GM12872 (cell line): ENCODE measurements at regions not wholly inside any gene's neighbourhood (a gene's known extent, or its start where the extent isn't known, plus 50 kb on each side); places are given as distances from the start of the nearest gene placed in this dataset.

Experiments
- TF ChIP-seq, protein P1 (sequence below): IDR thresholded peaks from 3 replicates; pipeline ENCODE4 v1.5.1; 2011; ENCODE audit warnings: low read depth, mild to moderate bottlenecking, low read length, moderate library complexity; ENCODE audit not compliant: insufficient read depth

DNA sequence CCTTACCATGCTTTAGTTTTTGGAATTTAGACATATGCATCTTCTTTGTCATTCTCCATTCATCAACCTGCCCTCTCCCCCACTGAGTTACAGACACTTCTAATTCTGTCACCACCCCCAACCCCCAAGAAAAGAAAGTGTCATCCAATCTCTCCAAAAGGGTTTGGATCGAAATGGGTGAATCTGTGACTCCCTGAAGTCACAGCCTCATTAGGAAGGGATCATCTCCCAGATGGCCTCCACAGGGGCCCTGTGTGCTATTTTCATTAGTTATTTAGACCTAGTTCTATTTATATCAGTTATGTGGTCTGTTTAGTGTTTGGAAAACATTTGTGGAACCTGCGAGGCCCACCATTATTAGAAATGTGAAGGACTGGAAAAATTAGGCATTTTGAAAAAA lies 191.0 kb upstream of the ATP2B1 start:
- TF ChIP-seq, protein P1, sequence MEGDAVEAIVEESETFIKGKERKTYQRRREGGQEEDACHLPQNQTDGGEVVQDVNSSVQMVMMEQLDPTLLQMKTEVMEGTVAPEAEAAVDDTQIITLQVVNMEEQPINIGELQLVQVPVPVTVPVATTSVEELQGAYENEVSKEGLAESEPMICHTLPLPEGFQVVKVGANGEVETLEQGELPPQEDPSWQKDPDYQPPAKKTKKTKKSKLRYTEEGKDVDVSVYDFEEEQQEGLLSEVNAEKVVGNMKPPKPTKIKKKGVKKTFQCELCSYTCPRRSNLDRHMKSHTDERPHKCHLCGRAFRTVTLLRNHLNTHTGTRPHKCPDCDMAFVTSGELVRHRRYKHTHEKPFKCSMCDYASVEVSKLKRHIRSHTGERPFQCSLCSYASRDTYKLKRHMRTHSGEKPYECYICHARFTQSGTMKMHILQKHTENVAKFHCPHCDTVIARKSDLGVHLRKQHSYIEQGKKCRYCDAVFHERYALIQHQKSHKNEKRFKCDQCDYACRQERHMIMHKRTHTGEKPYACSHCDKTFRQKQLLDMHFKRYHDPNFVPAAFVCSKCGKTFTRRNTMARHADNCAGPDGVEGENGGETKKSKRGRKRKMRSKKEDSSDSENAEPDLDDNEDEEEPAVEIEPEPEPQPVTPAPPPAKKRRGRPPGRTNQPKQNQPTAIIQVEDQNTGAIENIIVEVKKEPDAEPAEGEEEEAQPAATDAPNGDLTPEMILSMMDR: no peak

GRCh38 chr12:89895591-89895990 lies 187.0 kb upstream of the ATP2B1 start:
- TF ChIP-seq, protein P1: no peak

DNA sequence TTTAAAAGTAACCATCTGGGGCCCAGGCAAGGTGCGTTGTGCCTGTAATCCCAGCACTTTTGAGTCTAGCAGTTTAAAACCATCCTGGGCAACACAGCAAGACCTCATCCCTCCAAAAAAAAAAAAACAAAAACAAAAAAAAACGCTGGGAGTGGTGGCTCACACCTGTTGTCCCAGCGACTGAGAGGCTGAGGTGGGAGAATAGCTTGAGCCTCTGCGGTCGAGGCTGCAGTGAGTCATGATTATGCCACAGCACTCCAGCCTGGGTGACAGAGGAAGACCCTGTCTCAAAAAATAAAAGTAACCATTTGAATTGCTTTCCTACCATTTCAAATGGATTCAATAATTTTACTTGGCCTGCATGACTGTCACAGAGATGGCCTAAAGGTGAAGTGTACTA lies 186.5 kb upstream of the ATP2B1 start:
- TF ChIP-seq, protein P1: no peak

DNA sequence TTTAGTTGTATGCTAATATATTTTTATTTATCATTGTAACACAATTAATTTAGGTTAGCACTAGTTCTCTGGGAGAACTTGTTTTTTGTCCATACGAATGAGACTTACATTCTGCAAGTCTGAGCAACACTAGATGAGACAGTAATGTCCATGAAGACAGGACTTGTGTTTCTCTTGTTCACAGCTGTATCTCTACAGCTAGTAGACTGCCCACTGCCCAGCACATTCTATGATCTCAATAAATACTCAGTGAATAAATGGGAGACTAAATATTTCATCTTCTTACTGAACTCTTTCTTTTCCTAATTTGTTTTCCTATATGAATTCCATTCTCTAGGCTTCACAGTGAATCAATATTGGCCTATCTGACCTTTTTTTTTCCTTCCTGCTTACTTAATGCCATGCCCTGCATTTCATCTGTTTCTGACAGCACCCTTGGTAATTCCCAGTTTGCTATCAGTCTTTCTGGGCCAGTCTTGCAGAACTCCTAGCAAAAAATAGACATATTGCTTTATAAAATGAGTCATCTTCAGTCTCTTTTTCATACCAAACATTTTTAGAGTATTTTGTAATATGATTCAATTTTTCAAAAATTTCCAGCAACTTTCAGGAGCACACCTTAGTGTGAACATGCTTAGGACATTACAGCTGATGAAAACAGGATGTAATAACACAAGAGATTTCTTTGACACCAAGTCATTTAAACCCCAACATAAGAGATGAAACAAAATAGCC lies 185.5 kb upstream of the ATP2B1 start:
- TF ChIP-seq, protein P1: no peak

DNA sequence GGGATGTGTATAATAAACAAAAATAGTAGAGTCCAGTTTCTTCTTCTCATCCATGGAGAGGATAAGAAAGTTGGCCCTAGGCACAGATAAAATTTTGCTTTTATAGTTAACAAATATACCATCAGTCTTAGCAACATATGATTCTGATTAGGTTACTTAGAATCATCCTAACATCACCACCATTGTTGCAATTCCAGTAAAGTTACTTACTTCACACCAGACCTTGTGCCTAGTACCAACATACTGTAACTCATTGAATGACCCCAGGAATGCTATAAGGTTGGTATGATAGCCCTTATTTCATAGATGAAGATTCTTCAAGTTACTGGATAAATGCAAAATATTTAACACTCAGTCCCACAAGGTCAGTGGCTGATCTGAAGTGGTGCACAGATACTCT lies 183.8 kb upstream of the ATP2B1 start:
- TF ChIP-seq, protein P1: no peak

- TF ChIP-seq, protein P1: no peak
Measured at GRCh38 chr12:89891933-89892332, 183.3 kb upstream of the ATP2B1 start.

DNA sequence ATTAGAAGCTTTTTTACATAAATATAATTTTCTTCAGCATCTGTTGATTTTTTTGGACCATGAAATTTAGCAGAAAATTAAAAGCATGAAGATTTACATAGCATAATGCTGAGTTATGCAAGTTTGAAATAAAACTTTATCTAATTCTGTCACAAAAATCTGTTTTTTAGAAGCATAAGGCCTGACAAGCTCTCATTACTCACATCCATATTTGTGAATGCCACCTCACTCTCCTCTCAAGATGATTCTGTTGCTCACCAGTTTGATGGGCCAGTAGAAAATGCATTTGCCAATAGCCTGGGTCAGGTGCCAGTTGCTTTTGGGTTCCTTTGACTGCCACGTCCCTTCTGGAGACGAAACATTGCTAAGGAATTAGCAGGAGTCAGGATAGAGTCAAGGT lies 181.5 kb upstream of the ATP2B1 start:
- TF ChIP-seq, protein P1: no peak
